Transverse colon (tissue), 4 donors: ENCODE measurements at regions not wholly inside any gene's neighbourhood (a gene's known extent, or its start where the extent isn't known, plus 50 kb on each side); places are given as distances from the start of the nearest gene placed in this dataset.

Experiments
- DNase-seq: peaks from one replicate; pipeline ENCODE4 v3.0.0-alpha.2; 2019
- H3K27ac ChIP-seq, 4 donors: fragments of 200-600 bp; sonication (generic); 2 replicates each; pipeline ENCODE4 v1.5.1; 2016 to 2018; ENCODE audit warnings: inconsistent platforms in 4 of 4
- H3K27me3 ChIP-seq: fragments of 200-600 bp; sonication (generic); 2 replicates; pipeline ENCODE4 v1.5.1; 2017; ENCODE audit warnings: inconsistent platforms
- H3K36me3 ChIP-seq, 4 donors: fragments of 200-600 bp; sonication (generic); 2 replicates each; pipeline ENCODE4 v1.5.1; 2017 to 2019; ENCODE audit warnings: inconsistent platforms in 4 of 4
- H3K4me1 ChIP-seq, 4 donors: fragments of 200-600 bp; sonication (generic); 2 replicates each; pipeline ENCODE4 v1.5.1; 2017 to 2020; ENCODE audit warnings: inconsistent platforms in 4 of 4
- H3K4me3 ChIP-seq, 4 donors: fragments of 200-600 bp; sonication (generic); 1 replicate in 1 of 4; 2 replicates in 3 of 4; pipeline versions ENCODE4 v1.5.1 to v1.6.1; 2017 to 2019; ENCODE audit warnings: inconsistent platforms in 4 of 4
- H3K9me3 ChIP-seq, 2 donors: fragments of 200-600 bp; sonication (generic); 2 replicates each; pipeline ENCODE4 v1.5.1; 2017 to 2019; ENCODE audit warnings: inconsistent platforms in 2 of 2
- EP300 ChIP-seq: sonication (generic); formaldehyde crosslinking; IDR thresholded peaks from one replicate; pipeline ENCODE4 v1.6.1; 2017; ENCODE audit warnings: antibody characterized with exemption, low read depth
- POLR2A ChIP-seq: fragments of 450-650 bp; IDR thresholded peaks from one replicate; pipeline ENCODE4 v1.6.1; 2016; ENCODE audit warnings: antibody characterized with exemption, mild to moderate bottlenecking, moderate library complexity
- POLR2AphosphoS5 ChIP-seq, 3 donors: sonication (generic); formaldehyde crosslinking; IDR thresholded peaks; one replicate each; pipeline ENCODE4 v1.6.1; 2016; ENCODE audit warnings: antibody characterized with exemption in 3 of 3
- WGBS, 2 donors: methylation state at CpG; one replicate each; pipeline ENCODE4 v1.1.5; 2018; ENCODE audit warnings: low coverage in 1 of 2; 5-methylcytosine and 5-hydroxymethylcytosine counted together
- in situ Hi-C, 4 donors: fragments of 200-750 bp; cut with MboI; loops; one replicate each; pipeline versions ENCODE4 v1.15.0 to v1.15.1; 2017; ENCODE audit warnings: low sequenced_read_pairs in 3 of 4, low pct_ligation_motif_present in 1 of 4, low pct_unique_long_range_greater_than_20kb in 1 of 4
- intact Hi-C: fragments of 100-400 bp; cut with DNase I; formaldehyde crosslinking; loops from one replicate; pipeline ENCODE4 v1.15.1; 2023; ENCODE audit warnings: low total_unique reads
- TF ChIP-seq, protein P1 (sequence below), 5 experiments: fragments of 200-600 bp in 3 of 5; fragments of 450-650 bp in 2 of 5; sonication (generic) in 3 of 5; IDR thresholded peaks; 1 replicate in 2 of 5; 2 replicates in 3 of 5; pipeline ENCODE4 v1.5.1; 2016 to 2017; ENCODE audit warnings: antibody characterized with exemption in 5 of 5, inconsistent platforms in 3 of 5, mild to moderate bottlenecking in 2 of 5, moderate library complexity in 1 of 5

DNA sequence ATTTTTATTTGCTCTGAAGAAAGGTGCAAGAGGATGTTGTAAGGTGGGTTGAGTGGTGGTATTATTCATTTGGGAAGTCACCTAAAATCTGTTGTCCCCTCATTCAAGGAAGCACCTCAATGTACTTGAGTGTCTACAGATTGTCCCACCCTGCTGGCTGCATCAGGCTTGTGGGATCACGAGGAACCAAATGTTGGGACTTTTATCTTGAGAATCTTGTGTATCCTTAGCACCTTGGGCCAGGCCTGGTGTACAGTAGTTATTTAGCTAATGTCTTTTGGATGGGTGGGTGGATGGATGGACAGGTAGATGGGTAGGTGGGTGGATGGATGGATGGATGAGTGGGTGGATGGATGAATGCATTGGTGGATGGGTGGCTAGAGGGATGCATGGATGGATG, 519.3 kb downstream of the BCL11B start:
- no peaks in the 10 kb centered on the region for H3K36me3 ChIP-seq
- no peaks in the 10 kb centered on the region for H3K27me3 ChIP-seq
- no peaks in the 10 kb centered on the region for H3K9me3 ChIP-seq
- H3K27ac ChIP-seq = no peak overlapping the region
- intact Hi-C loops (no loop called here), in situ Hi-C loops (no loop called here)
- no peak overlapping the region for H3K4me3 ChIP-seq
- no peak for DNase-seq
- no peaks in the 10 kb centered on the region for H3K4me1 ChIP-seq
- TF ChIP-seq POLR2A (no peak), POLR2AphosphoS5 (IDR thresholded peaks at IDR 0.05) (no peak), EP300 (no peak)
- TF ChIP-seq, protein P1, sequence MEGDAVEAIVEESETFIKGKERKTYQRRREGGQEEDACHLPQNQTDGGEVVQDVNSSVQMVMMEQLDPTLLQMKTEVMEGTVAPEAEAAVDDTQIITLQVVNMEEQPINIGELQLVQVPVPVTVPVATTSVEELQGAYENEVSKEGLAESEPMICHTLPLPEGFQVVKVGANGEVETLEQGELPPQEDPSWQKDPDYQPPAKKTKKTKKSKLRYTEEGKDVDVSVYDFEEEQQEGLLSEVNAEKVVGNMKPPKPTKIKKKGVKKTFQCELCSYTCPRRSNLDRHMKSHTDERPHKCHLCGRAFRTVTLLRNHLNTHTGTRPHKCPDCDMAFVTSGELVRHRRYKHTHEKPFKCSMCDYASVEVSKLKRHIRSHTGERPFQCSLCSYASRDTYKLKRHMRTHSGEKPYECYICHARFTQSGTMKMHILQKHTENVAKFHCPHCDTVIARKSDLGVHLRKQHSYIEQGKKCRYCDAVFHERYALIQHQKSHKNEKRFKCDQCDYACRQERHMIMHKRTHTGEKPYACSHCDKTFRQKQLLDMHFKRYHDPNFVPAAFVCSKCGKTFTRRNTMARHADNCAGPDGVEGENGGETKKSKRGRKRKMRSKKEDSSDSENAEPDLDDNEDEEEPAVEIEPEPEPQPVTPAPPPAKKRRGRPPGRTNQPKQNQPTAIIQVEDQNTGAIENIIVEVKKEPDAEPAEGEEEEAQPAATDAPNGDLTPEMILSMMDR (IDR thresholded peaks at IDR 0.05) = no peak
- 90% methylated on average over 1 of the region's 1 CpG; no CpG with 5 or more reads in 1 of the 2 donors for WGBS, 2 donors

DNA sequence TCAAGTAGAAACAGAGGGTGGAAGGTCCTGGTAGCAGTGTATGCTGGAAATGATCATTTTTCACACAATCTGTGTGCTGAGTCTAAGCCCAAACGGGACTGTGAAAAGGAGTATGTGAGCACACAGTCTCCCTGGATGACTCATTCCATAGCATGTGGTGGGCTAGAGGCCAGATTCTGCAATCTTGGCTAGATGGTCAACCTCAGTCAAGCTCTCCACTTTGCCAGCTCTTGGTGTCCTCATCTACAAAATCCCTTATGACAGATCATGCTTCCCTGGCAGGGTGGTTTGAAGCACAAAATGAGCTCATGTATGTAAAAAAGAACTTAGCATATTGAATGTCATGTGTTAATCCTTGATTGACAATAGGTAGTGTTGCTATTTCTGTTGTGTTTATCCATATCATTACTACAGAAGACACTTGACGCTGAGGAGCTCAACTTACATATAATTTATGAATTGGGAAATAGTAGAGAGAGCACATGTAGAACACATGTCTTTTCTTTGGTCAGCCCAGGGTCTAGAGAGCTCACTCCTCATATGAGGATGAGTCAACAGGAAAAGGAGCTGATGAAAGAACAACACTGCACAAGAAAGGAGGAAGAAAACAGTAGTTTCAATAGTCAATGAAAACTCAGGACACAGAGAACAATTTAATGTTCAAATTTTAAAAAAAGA, 517.5 kb downstream of the BCL11B start:
- no peaks in the 10 kb centered on the region for H3K27me3 ChIP-seq
- H3K27ac ChIP-seq = no peak overlapping the region
- no peaks in the 10 kb centered on the region for H3K9me3 ChIP-seq
- H3K4me1 ChIP-seq = no peaks in the 10 kb centered on the region
- no peak overlapping the region for H3K4me3 ChIP-seq
- DNase-seq = no peak
- in situ Hi-C loops (no loop called here), intact Hi-C loops (no loop called here)
- 59 to 88% methylated on average over 1 to 2 of the region's 2 CpGs for WGBS, 2 donors
- no peaks in the 10 kb centered on the region for H3K36me3 ChIP-seq
- TF ChIP-seq, protein P1 (IDR thresholded peaks at IDR 0.05) = no peak
- TF ChIP-seq POLR2AphosphoS5 (IDR thresholded peaks at IDR 0.05) (no peak), POLR2A (no peak), EP300 (no peak)

DNA sequence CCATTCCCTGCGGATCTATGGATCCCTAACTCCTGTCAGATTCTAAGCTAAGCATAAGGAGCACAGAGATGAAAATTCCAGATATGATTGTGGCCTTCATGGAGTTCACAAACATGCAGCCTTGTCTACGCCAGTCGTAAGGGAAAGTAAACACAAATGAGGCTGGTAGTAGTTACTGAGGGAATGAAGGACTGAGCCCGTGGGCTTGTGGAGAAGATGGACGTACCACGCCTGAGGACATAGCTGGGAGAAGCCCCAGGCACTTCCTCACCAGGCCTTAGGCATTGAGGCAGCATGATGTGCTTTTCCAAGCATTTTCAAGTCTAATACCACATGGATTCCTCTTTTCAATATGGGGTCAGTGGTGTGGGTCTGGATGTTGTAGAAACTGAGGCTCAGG, 515.2 kb downstream of the BCL11B start:
- DNase-seq = no peak
- 77 to 83% methylated on average over 6 of the region's 6 CpGs for WGBS, 2 donors
- no peaks in the 10 kb centered on the region for H3K9me3 ChIP-seq
- no peak for TF ChIP-seq EP300
- H3K4me1 ChIP-seq = no peaks in the 10 kb centered on the region
- intact Hi-C loops (no loop called here), in situ Hi-C loops (no loop called here)
- H3K27ac ChIP-seq = no peak overlapping the region
- no peaks in the 10 kb centered on the region for H3K36me3 ChIP-seq
- no peak overlapping the region for H3K4me3 ChIP-seq
- no peaks in the 10 kb centered on the region for H3K27me3 ChIP-seq

DNA sequence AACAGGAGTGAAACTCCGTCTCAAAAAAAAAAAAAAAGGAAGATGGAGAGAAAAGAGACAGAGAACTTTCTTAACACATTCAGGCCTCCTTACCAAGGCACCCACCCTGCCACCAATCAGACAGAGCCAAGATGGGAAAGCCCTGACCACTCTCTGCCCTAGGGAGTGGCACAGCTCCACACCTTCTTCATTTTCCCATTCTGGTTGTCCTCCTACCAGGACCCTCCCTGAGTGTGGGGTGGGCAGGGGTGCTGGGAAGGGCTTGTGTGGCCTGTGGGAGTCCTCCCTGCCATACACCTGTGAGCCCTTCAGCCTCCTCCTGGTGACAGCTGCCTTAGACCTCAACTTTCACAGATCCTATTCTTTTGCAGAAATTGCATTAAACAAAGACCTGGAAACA, 513.6 kb downstream of the BCL11B start:
- DNase-seq = no peak
- intact Hi-C loops = no loop called here
- no peak for TF ChIP-seq POLR2A
- TF ChIP-seq, protein P1 (IDR thresholded peaks at IDR 0.05) = no peak
- TF ChIP-seq POLR2AphosphoS5 (IDR thresholded peaks at IDR 0.05) = no peak
- no peak for TF ChIP-seq EP300
- Histone ChIP-seq H3K4me1 (no peaks in the 10 kb centered on the region), H3K36me3 (no peaks in the 10 kb centered on the region), H3K27me3 (no peaks in the 10 kb centered on the region), H3K27ac (no peak overlapping the region), H3K9me3 (peaks cover 5 to 7% of the 10 kb centered on the region in 2 donors), H3K4me3 (no peak overlapping the region)
- WGBS, 2 donors = 43 to 100% methylated on average over 1 of the region's 1 CpG
- in situ Hi-C loops = no loop called here

DNA sequence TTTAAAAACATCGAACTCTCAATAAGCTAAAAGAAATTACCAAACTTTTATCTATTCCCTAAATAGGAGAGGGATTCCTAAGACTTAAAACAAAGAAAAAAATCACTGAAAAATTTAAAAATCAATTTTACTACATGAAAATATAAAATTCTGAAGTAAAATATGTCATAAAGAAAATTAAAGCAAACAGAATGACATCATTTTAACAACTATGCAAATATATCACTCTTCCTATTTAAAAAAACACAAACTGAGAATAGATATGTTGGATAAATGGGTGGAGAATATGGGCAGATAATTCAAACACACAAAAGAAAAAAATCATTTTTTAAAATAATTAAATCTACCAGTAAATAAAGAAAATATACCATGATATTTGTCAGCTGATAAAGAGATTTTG, 510.0 kb downstream of the BCL11B start:
- in situ Hi-C loops = no loop called here
- no peaks in the 10 kb centered on the region for H3K36me3 ChIP-seq
- peaks cover 11 to 15% of the 10 kb centered on the region in 2 donors for H3K9me3 ChIP-seq
- no peak for DNase-seq
- H3K27ac ChIP-seq = no peak overlapping the region
- no peaks in the 10 kb centered on the region for H3K27me3 ChIP-seq
- intact Hi-C loops = no loop called here
- no peak overlapping the region for H3K4me3 ChIP-seq
- no peak for TF ChIP-seq EP300
- 91 to 100% methylated on average over 1 of the region's 1 CpG for WGBS, 2 donors
- no peaks in the 10 kb centered on the region for H3K4me1 ChIP-seq
